Endothelial cell (in vitro differentiated cells): ENCODE measurements at regions not wholly inside any gene's neighbourhood (a gene's known extent, or its start where the extent isn't known, plus 50 kb on each side); places are given as distances from the start of the nearest gene placed in this dataset.
A peak's percentile ranks its signal among the peaks of the same experiment; 100 is the strongest.

Experiments
- DNase-seq: peaks from one replicate; pipeline ENCODE4 v3.0.0; 2021; ENCODE audit warnings: low spot score
- H3K27ac Mint-ChIP-seq: one replicate; pipeline ENCODE4 v1.8.0; 2021; ENCODE audit warnings: mixed read lengths, inconsistent platforms; ENCODE audit not compliant: unreplicated experiment
- H3K27me3 Mint-ChIP-seq: one replicate; pipeline ENCODE4 v1.8.0; 2021; ENCODE audit warnings: mild to moderate bottlenecking, moderate library complexity, mixed read lengths, inconsistent platforms; ENCODE audit not compliant: unreplicated experiment
- H3K36me3 Mint-ChIP-seq: one replicate; pipeline ENCODE4 v1.8.0; 2021; ENCODE audit warnings: mild to moderate bottlenecking, low read depth, mixed read lengths, inconsistent platforms; ENCODE audit not compliant: unreplicated experiment
- H3K4me1 Mint-ChIP-seq: one replicate; pipeline ENCODE4 v1.8.0; 2021; ENCODE audit warnings: mild to moderate bottlenecking, mixed read lengths, inconsistent platforms; ENCODE audit not compliant: unreplicated experiment
- H3K4me3 Mint-ChIP-seq: one replicate; pipeline ENCODE4 v1.8.0; 2021; ENCODE audit warnings: mild to moderate bottlenecking, mixed read lengths, inconsistent platforms; ENCODE audit not compliant: unreplicated experiment
- H3K9me3 Mint-ChIP-seq: one replicate; pipeline ENCODE4 v1.8.0; 2021; ENCODE audit warnings: mixed read lengths, inconsistent platforms; ENCODE audit not compliant: unreplicated experiment
- CTCF ChIP-seq: fragments of 200-600 bp; sonication (generic); IDR thresholded peaks from one replicate; pipeline ENCODE4 v1.5.0; 2021; ENCODE audit warnings: antibody characterized with exemption; ENCODE audit not compliant: unreplicated experiment

GRCh38 chr14:101471723-101472517 lies 89.4 kb upstream of the DIO3 start:
- Mint-ChIP-seq H3K9me3 (no peaks in the 10 kb centered on the region), H3K27ac (no peak overlapping the region), H3K4me3 (no peak overlapping the region), H3K4me1 (no peaks in the 10 kb centered on the region), H3K27me3 (no peaks in the 10 kb centered on the region), H3K36me3 (no peaks in the 10 kb centered on the region)
- DNase-seq: no peak
- no peak for TF ChIP-seq CTCF

- Mint-ChIP-seq H3K4me3 (no peak overlapping the region), H3K9me3 (no peaks in the 10 kb centered on the region), H3K27me3 (no peaks in the 10 kb centered on the region), H3K27ac (no peak overlapping the region), H3K4me1 (no peaks in the 10 kb centered on the region), H3K36me3 (no peaks in the 10 kb centered on the region)
- TF ChIP-seq CTCF: no peak
- DNase-seq: no peak
These were observed 88.8 kb upstream of the DIO3 start for GRCh38 chr14:101472518-101472849.

- no peaks in the 10 kb centered on the region for H3K4me1 Mint-ChIP-seq
- H3K9me3 Mint-ChIP-seq: no peaks in the 10 kb centered on the region
- no peak overlapping the region for H3K4me3 Mint-ChIP-seq
- DNase-seq: no peak
- H3K27ac Mint-ChIP-seq: no peak overlapping the region
- no peaks in the 10 kb centered on the region for H3K36me3 Mint-ChIP-seq
- H3K27me3 Mint-ChIP-seq: no peaks in the 10 kb centered on the region
- no peak for TF ChIP-seq CTCF
These were observed 88.1 kb upstream of the DIO3 start for GRCh38 chr14:101473045-101473729.

- no peaks in the 10 kb centered on the region for H3K4me1 Mint-ChIP-seq
- TF ChIP-seq CTCF: no peak
- H3K27ac Mint-ChIP-seq: peak overlapping the region; percentile 57
- H3K27me3 Mint-ChIP-seq: peaks cover 2% of the 10 kb centered on the region
- DNase-seq: no peak
- H3K36me3 Mint-ChIP-seq: no peaks in the 10 kb centered on the region
- no peaks in the 10 kb centered on the region for H3K9me3 Mint-ChIP-seq
- no peak overlapping the region for H3K4me3 Mint-ChIP-seq
These were observed 87.3 kb upstream of the DIO3 start for GRCh38 chr14:101473795-101474562.
